ENCODE measurements at regions not wholly inside any gene's neighbourhood (a gene's known extent, or its start where the extent isn't known, plus 50 kb on each side); places are given as distances from the start of the nearest gene placed in this dataset.
A peak's percentile ranks its signal among the peaks of the same experiment; 100 is the strongest.

- DNase-seq (ENCODE audit: low read depth in 1 of 2, low spot score in 2 of 2) (no peak), FAIRE-seq (no peak)
- Histone ChIP-seq H3K27ac (ENCODE audit: low read depth, low read length) (no peak overlapping the region), H3K9ac (replicated peaks in 1 of 4; ENCODE audit: extremely low read depth in 1 of 4, low read depth in 3 of 4, low read length in 3 of 4) (no peak overlapping the region), H2BK5ac (ENCODE audit: low read depth, low read length) (no peak overlapping the region), H4K20me1 (replicated peaks in 1 of 2; ENCODE audit: control insufficient read depth in 1 of 2, insufficient read depth in 2 of 2, low read length in 2 of 2) (no peaks in the 10 kb centered on the region), H3K18ac (ENCODE audit: extremely low read depth, low read length) (no peak overlapping the region), H2AK5ac (ENCODE audit: low read depth, low read length) (no peak overlapping the region), H4K5ac (ENCODE audit: insufficient read length, low read depth, low read length) (no peak overlapping the region), H3K36me3 (ENCODE audit: control insufficient read depth in 2 of 4, insufficient read depth in 4 of 4, low read length in 3 of 4) (no peaks in the 10 kb centered on the region), H3K56ac (replicated peaks; ENCODE audit: insufficient read length, low read depth, low read length) (no peak overlapping the region), H3K23me2 (ENCODE audit: low read depth, low read length) (no peaks in the 10 kb centered on the region), H3K4me2 (ENCODE audit: insufficient read depth in 1 of 2, low read depth in 2 of 2, low read length in 2 of 2) (no peak overlapping the region), H3K4me3 (ENCODE audit: extremely low read depth in 1 of 4, insufficient read depth in 2 of 4, low read depth in 3 of 4, low read length in 4 of 4) (no peak overlapping the region), H2BK120ac (replicated peaks; ENCODE audit: low read depth, low read length) (no peak overlapping the region), H2BK20ac (ENCODE audit: low read length) (no peak overlapping the region), H2AFZ (ENCODE audit: low read length) (peak overlapping the region; percentile 17; the same call in 1 of the 2 replicates), H3K4me1 (replicated peaks in 1 of 4; ENCODE audit: control insufficient read depth in 3 of 4, insufficient read depth in 4 of 4, low read length in 3 of 4) (no peaks in the 10 kb centered on the region), H3K4ac (replicated peaks; ENCODE audit: insufficient read length, low read depth, low read length) (no peak overlapping the region), H4K8ac (ENCODE audit: extremely low read depth, insufficient read depth, low read length) (no peak overlapping the region), H3K9me3 (ENCODE audit: insufficient read depth in 2 of 2, low read depth in 1 of 2, low read length in 1 of 2) (no peaks in the 10 kb centered on the region), H3K79me2 (ENCODE audit: control insufficient read depth in 1 of 2, insufficient read depth in 2 of 2, low read length in 2 of 2) (no peaks in the 10 kb centered on the region), H3K14ac (ENCODE audit: insufficient read length) (no peak overlapping the region), H2BK12ac (ENCODE audit: low read depth, low read length) (no peak overlapping the region), H3K79me1 (ENCODE audit: low read depth, low read length) (no peaks in the 10 kb centered on the region), H3K27me3 (replicated peaks in 1 of 4; ENCODE audit: control insufficient read depth in 3 of 4, extremely low read depth in 1 of 4, insufficient read depth in 3 of 4, low read length in 3 of 4) (no peaks in the 10 kb centered on the region), H3K23ac (ENCODE audit: insufficient read length) (no peak overlapping the region), H2BK15ac (ENCODE audit: low read length) (no peak overlapping the region), H4K91ac (replicated peaks; ENCODE audit: insufficient read length, low read length) (no peak overlapping the region)
- CTCF ChIA-PET (ENCODE audit: partially characterized antibody), result no interaction called here
- 90% methylated on average over 5 of the region's 5 CpGs; no CpG with 5 or more reads in 1 of the 2 experiments for WGBS, 2 experiments (ENCODE audit: extremely low coverage in 1 of 2, insufficient coverage in 1 of 2, insufficient read length in 1 of 2, insufficient replicate concordance in 2 of 2, low coverage in 1 of 2, low lambda C conversion rate in 2 of 2, missing lambda C conversion rate in 1 of 2)
- POLR2A ChIA-PET (ENCODE audit: partially characterized antibody), result no interaction called here
- TF ChIP-seq SP2 (IDR thresholded peaks at IDR 0.05; ENCODE audit: low read length) (no peak), CEBPB (IDR thresholded peaks at IDR 0.05; ENCODE audit: low read depth, low read length) (no peak), BCL11A (IDR thresholded peaks at IDR 0.05; ENCODE audit: low read depth in 2 of 2, low read length in 2 of 2) (no peak), SIRT6 (IDR thresholded peaks at IDR 0.05; ENCODE audit: low read length) (no peak), SP4 (IDR thresholded peaks at IDR 0.05; ENCODE audit: low read length) (no peak), RBBP5 (IDR thresholded peaks at IDR 0.05; ENCODE audit: borderline replicate concordance, low read depth, low read length) (no peak), MAFK (IDR thresholded peaks at IDR 0.05; ENCODE audit: low read depth, low read length) (no peak), EGR1 (IDR thresholded peaks at IDR 0.05; ENCODE audit: borderline replicate concordance, low read depth, low read length) (no peak)
- TF ChIP-seq, protein P1, sequence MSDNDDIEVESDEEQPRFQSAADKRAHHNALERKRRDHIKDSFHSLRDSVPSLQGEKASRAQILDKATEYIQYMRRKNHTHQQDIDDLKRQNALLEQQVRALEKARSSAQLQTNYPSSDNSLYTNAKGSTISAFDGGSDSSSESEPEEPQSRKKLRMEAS (IDR thresholded peaks at IDR 0.05), result no peak
Measured at GRCh38 chr9:29928072-29928471, 2354.8 kb upstream of the C9orf72 start.
